Mucosa of rectum (tissue), 2 donors: ENCODE measurements at regions not wholly inside any gene's neighbourhood (a gene's known extent, or its start where the extent isn't known, plus 50 kb on each side); places are given as distances from the start of the nearest gene placed in this dataset.

ENCODE experiments used
- H3K27ac ChIP-seq, 2 donors: one replicate each; pipeline ENCODE4 v1.7.0; 2013; ENCODE audit warnings: inconsistent platforms in 2 of 2, low read depth in 2 of 2, low read length in 2 of 2
- H3K27me3 ChIP-seq, 2 donors: one replicate each; pipeline ENCODE4 v1.7.0; 2013; ENCODE audit warnings: low read length in 2 of 2; ENCODE audit not compliant: control insufficient read depth in 2 of 2, insufficient read depth in 2 of 2
- H3K36me3 ChIP-seq, 2 donors: one replicate each; pipeline ENCODE4 v1.7.0; 2013; ENCODE audit warnings: low read length in 2 of 2; ENCODE audit not compliant: control insufficient read depth in 2 of 2, insufficient read depth in 2 of 2
- H3K4me1 ChIP-seq, 2 donors: one replicate each; pipeline ENCODE4 v1.7.0; 2013; ENCODE audit warnings: low read length in 2 of 2, mild to moderate bottlenecking in 1 of 2; ENCODE audit not compliant: control insufficient read depth in 2 of 2, insufficient read depth in 2 of 2
- H3K4me3 ChIP-seq, 2 donors: one replicate each; pipeline ENCODE4 v1.7.0; 2013; ENCODE audit warnings: low read length in 2 of 2
- H3K9ac ChIP-seq, 2 donors: one replicate each; pipeline ENCODE4 v1.7.0; 2013; ENCODE audit warnings: low read length in 2 of 2, low read depth in 1 of 2, mild to moderate bottlenecking in 1 of 2
- H3K9me3 ChIP-seq, 2 donors: one replicate each; pipeline ENCODE4 v1.7.0; 2013; ENCODE audit warnings: low read length in 2 of 2; ENCODE audit not compliant: control insufficient read depth in 2 of 2
- donor health status: healthy.
- donor health status: Normal muscosa, but diverticular disease.

- H3K27me3 ChIP-seq, result no peaks in the 10 kb centered on the region
- H3K9ac ChIP-seq, result no peak overlapping the region
- H3K4me1 ChIP-seq, result peaks cover 0 to 5% of the 10 kb centered on the region in 2 donors
- no peak overlapping the region for H3K27ac ChIP-seq
- H3K36me3 ChIP-seq, result no peaks in the 10 kb centered on the region
- H3K4me3 ChIP-seq, result no peak overlapping the region
- no peaks in the 10 kb centered on the region for H3K9me3 ChIP-seq
Observed at GRCh38 chr12:90832427-90832826, 122.5 kb downstream of the CCER1 start.

- no peaks in the 10 kb centered on the region for H3K36me3 ChIP-seq
- no peak overlapping the region for H3K27ac ChIP-seq
- no peaks in the 10 kb centered on the region for H3K27me3 ChIP-seq
- no peak overlapping the region for H3K9ac ChIP-seq
- H3K4me1 ChIP-seq, result peaks cover 0 to 5% of the 10 kb centered on the region in 2 donors
- H3K9me3 ChIP-seq, result no peaks in the 10 kb centered on the region
- H3K4me3 ChIP-seq, result no peak overlapping the region
Observed at GRCh38 chr12:90831712-90832111, 123.3 kb downstream of the CCER1 start.

GRCh38 chr12:90829044-90829443 lies 125.9 kb downstream of the CCER1 start:
- Histone ChIP-seq H3K4me1 (peaks cover 0 to 5% of the 10 kb centered on the region in 2 donors), H3K27me3 (no peaks in the 10 kb centered on the region), H3K27ac (no peak overlapping the region), H3K9ac (no peak overlapping the region), H3K9me3 (no peaks in the 10 kb centered on the region), H3K36me3 (no peaks in the 10 kb centered on the region), H3K4me3 (no peak overlapping the region)

GRCh38 chr12:90828621-90829020 lies 126.4 kb downstream of the CCER1 start:
- peaks cover 0 to 5% of the 10 kb centered on the region in 2 donors for H3K4me1 ChIP-seq
- no peak overlapping the region for H3K27ac ChIP-seq
- H3K4me3 ChIP-seq, result no peak overlapping the region
- H3K9me3 ChIP-seq, result no peaks in the 10 kb centered on the region
- H3K36me3 ChIP-seq, result no peaks in the 10 kb centered on the region
- no peak overlapping the region for H3K9ac ChIP-seq
- H3K27me3 ChIP-seq, result no peaks in the 10 kb centered on the region

GRCh38 chr12:90827567-90827966 lies 127.4 kb downstream of the CCER1 start:
- Histone ChIP-seq H3K9ac (no peak overlapping the region), H3K36me3 (no peaks in the 10 kb centered on the region), H3K4me3 (no peak overlapping the region), H3K27ac (no peak overlapping the region), H3K27me3 (no peaks in the 10 kb centered on the region), H3K9me3 (no peaks in the 10 kb centered on the region), H3K4me1 (peaks cover 0 to 5% of the 10 kb centered on the region in 2 donors)

- no peak overlapping the region for H3K9ac ChIP-seq
- H3K36me3 ChIP-seq, result no peaks in the 10 kb centered on the region
- no peaks in the 10 kb centered on the region for H3K9me3 ChIP-seq
- H3K27me3 ChIP-seq, result no peaks in the 10 kb centered on the region
- no peak overlapping the region for H3K4me3 ChIP-seq
- H3K27ac ChIP-seq, result no peak overlapping the region
- H3K4me1 ChIP-seq, result peaks cover 0 to 3% of the 10 kb centered on the region in 2 donors
Observed at GRCh38 chr12:90826036-90826435, 128.9 kb downstream of the CCER1 start.

GRCh38 chr12:90823859-90824258 lies 131.1 kb downstream of the CCER1 start:
- Histone ChIP-seq H3K9me3 (no peaks in the 10 kb centered on the region), H3K9ac (no peak overlapping the region), H3K4me1 (peaks cover 0 to 3% of the 10 kb centered on the region in 2 donors), H3K36me3 (no peaks in the 10 kb centered on the region), H3K27me3 (no peaks in the 10 kb centered on the region), H3K4me3 (no peak overlapping the region), H3K27ac (no peak overlapping the region)

GRCh38 chr12:90819709-90820108 lies 135.3 kb downstream of the CCER1 start:
- no peak overlapping the region for H3K9ac ChIP-seq
- no peaks in the 10 kb centered on the region for H3K9me3 ChIP-seq
- H3K36me3 ChIP-seq, result no peaks in the 10 kb centered on the region
- H3K27ac ChIP-seq, result no peak overlapping the region
- H3K4me3 ChIP-seq, result no peak overlapping the region
- H3K4me1 ChIP-seq, result no peaks in the 10 kb centered on the region
- H3K27me3 ChIP-seq, result no peaks in the 10 kb centered on the region

GRCh38 chr12:90816353-90817089 lies 138.5 kb downstream of the CCER1 start:
- no peaks in the 10 kb centered on the region for H3K36me3 ChIP-seq
- H3K4me1 ChIP-seq, result no peaks in the 10 kb centered on the region
- no peak overlapping the region for H3K9ac ChIP-seq
- no peak overlapping the region for H3K4me3 ChIP-seq
- H3K27me3 ChIP-seq, result no peaks in the 10 kb centered on the region
- no peaks in the 10 kb centered on the region for H3K9me3 ChIP-seq
- no peak overlapping the region for H3K27ac ChIP-seq

GRCh38 chr12:90809940-90810339 lies 145.0 kb downstream of the CCER1 start:
- no peaks in the 10 kb centered on the region for H3K27me3 ChIP-seq
- H3K9me3 ChIP-seq, result no peaks in the 10 kb centered on the region
- no peak overlapping the region for H3K9ac ChIP-seq
- H3K27ac ChIP-seq, result no peak overlapping the region
- H3K36me3 ChIP-seq, result no peaks in the 10 kb centered on the region
- H3K4me3 ChIP-seq, result no peak overlapping the region
- no peaks in the 10 kb centered on the region for H3K4me1 ChIP-seq
